ENCODE measurements at regions not wholly inside any gene's neighbourhood (a gene's known extent, or its start where the extent isn't known, plus 50 kb on each side); places are given as distances from the start of the nearest gene placed in this dataset.

DNA sequence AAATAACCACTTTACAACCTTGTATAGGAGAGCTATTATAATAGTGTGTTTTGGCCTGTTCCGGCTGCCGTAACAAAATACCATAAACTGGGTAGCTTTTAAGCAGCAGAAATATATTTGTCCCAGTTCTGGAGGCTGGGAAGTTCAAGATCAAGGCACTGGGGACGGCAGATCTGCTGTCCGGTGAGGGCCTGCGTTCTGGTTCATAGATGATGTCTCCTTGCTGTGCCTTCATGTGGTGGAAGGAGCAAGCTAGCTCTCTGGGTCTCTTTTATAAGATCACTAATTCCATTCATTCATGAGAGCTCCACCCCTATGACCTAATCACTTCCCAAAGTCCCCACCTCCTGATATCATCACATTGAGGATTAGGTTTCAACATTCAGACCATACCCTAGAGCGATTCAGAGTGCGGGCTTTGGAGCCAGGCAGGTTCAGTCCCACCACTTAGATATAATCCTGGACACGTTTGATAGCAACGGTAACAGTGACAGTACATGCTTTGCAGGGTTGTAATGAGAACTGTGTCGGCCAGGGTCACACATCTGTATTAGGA, 76.2 kb upstream of the ZFHX3 start (continued):
- TF ChIP-seq, protein P1, sequence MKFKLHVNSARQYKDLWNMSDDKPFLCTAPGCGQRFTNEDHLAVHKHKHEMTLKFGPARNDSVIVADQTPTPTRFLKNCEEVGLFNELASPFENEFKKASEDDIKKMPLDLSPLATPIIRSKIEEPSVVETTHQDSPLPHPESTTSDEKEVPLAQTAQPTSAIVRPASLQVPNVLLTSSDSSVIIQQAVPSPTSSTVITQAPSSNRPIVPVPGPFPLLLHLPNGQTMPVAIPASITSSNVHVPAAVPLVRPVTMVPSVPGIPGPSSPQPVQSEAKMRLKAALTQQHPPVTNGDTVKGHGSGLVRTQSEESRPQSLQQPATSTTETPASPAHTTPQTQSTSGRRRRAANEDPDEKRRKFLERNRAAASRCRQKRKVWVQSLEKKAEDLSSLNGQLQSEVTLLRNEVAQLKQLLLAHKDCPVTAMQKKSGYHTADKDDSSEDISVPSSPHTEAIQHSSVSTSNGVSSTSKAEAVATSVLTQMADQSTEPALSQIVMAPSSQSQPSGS (IDR thresholded peaks at IDR 0.05; ENCODE audit: low read length): no peak
- no peak for TF ChIP-seq RNF2 (IDR thresholded peaks at IDR 0.05; ENCODE audit: borderline replicate concordance, low read depth, low read length, missing control alignments, poor library complexity, severe bottlenecking)
- TF ChIP-seq SP4 (IDR thresholded peaks at IDR 0.05; ENCODE audit: low read length): no peak
- TF ChIP-seq SIX5 (IDR thresholded peaks at IDR 0.05; ENCODE audit: low read depth, low read length): no peak
- no peak for TF ChIP-seq POU5F1 (IDR thresholded peaks at IDR 0.05; ENCODE audit: low read depth, low read length)

Measured in H1 (cell line).